Aorta (tissue), 5 donors: ENCODE measurements at regions not wholly inside any gene's neighbourhood (a gene's known extent, or its start where the extent isn't known, plus 50 kb on each side); places are given as distances from the start of the nearest gene placed in this dataset.
"Not testable (repeated sequence)": the region's sequence is repeated elsewhere in the genome, so short reads cannot be mapped to it uniquely, and the experiment has no call there.

ENCODE experiments used
- ATAC-seq: fragments of 200-7000 bp; cut with Tn5 transposase; one replicate; pipeline ENCODE4 v1.9.1; 2022; ENCODE audit warnings: moderate library complexity; ENCODE audit not compliant: low FRiP score
- DNase-seq, 2 donors: peaks; one replicate each; pipeline ENCODE4 v3.0.0-alpha.2; 2020
- H3K27ac ChIP-seq, 2 donors: one replicate each; pipeline ENCODE4 v1.5.1; 2013; ENCODE audit warnings: low read length in 2 of 2, mild to moderate bottlenecking in 2 of 2, moderate library complexity in 2 of 2, control low read depth in 1 of 2, inconsistent platforms in 1 of 2, low read depth in 1 of 2
- H3K27me3 ChIP-seq, 2 donors: one replicate each; pipeline ENCODE4 v1.6.1; 2013; ENCODE audit warnings: control low read depth in 1 of 2, low read length in 1 of 2, mild to moderate bottlenecking in 1 of 2, moderate library complexity in 1 of 2; ENCODE audit not compliant: insufficient read depth in 2 of 2, control insufficient read depth in 1 of 2
- H3K36me3 ChIP-seq, 2 donors: one replicate each; pipeline ENCODE4 v1.6.1; 2013; ENCODE audit warnings: control low read depth in 1 of 2, low read length in 1 of 2, mild to moderate bottlenecking in 1 of 2; ENCODE audit not compliant: insufficient read depth in 2 of 2, control insufficient read depth in 1 of 2
- H3K4me1 ChIP-seq, 2 donors: one replicate each; pipeline ENCODE4 v1.6.1; 2013; ENCODE audit warnings: low read length in 2 of 2, control low read depth in 1 of 2, mild to moderate bottlenecking in 1 of 2, moderate library complexity in 1 of 2; ENCODE audit not compliant: insufficient read depth in 2 of 2, control insufficient read depth in 1 of 2
- H3K4me3 ChIP-seq, 2 donors: one replicate each; pipeline ENCODE4 v1.5.1; 2013; ENCODE audit warnings: low read length in 2 of 2, control low read depth in 1 of 2, mild to moderate bottlenecking in 1 of 2
- H3K9me3 ChIP-seq: one replicate; pipeline ENCODE4 v1.6.1; 2013; ENCODE audit warnings: mild to moderate bottlenecking, low read length; ENCODE audit not compliant: control insufficient read depth
- WGBS, 2 donors: extraction: QIAGEN DNeasy Blood & Tissue Kit; methylation state at CpG; one replicate each; pipeline ENCODE4 v1.1.7; 2013; 5-methylcytosine and 5-hydroxymethylcytosine counted together
- intact Hi-C, 2 donors: fragments of 100-400 bp; cut with DNase I; formaldehyde crosslinking; loops; one replicate each; pipeline versions ENCODE4 v1.14.2 to v1.15.0; 2022
- donor health status: healthy with polysubstance abuse.
- donor health status: Bipolar disorder and iron deficiency.
- donor health status: DM: no; HTN: no; CAD: no.
- donor health status: DM: no; HTN: no; CAD: no.
- donor health status: DM: yes; HTN: yes; CAD: no.

DNA sequence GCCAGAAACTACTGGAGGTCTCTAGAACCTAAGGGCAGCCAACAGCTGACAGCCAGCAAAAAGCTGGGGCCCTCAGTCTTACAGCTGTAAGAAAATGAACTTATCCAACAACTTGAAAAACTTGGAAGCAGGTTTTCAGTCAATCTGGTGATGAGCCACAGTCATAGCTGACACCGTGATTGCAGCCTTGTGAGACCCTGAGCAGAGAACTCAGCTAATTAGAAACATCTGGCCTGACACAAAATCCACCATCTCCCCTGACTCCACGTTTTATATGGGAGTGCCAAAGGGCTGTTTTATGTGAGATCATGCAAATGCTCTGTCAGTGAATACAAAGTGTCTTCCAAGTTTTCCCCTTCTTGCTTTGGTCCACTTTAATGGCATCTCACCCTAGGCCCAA, 198.8 kb upstream of the DCAF8L1 start:
- no peaks in the 10 kb centered on the region for H3K36me3 ChIP-seq
- H3K27ac ChIP-seq, result no peak overlapping the region
- H3K27me3 ChIP-seq, result no peaks in the 10 kb centered on the region
- 23 to 39% methylated on average over 2 of the region's 2 CpGs for WGBS, 2 donors
- intact Hi-C loops, result no loop called here
- ATAC-seq (no peak), DNase-seq (no peak)
- no peaks in the 10 kb centered on the region for H3K4me1 ChIP-seq
- no peak overlapping the region for H3K4me3 ChIP-seq
- no peaks in the 10 kb centered on the region for H3K9me3 ChIP-seq

DNA sequence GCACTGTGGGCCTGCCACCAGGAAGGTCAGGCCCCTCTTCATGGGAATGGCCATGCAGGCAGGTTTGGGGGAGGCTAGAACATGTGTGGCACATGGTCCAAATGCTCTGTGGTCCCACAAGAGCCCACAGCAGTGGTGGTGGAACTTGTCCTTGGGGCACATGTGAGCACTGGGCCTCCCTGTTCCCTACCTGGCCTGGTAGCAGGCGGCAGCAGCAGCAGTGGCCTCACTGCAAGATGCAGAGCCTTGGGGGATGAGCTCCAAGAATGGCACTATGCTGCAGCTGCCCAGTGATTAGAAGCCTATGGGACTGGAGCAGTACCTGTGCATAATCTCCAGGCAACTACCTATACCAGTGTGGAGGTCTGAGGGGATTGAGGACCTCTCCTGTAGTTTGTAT, 197.0 kb upstream of the DCAF8L1 start:
- 67 to 98% methylated on average over 1 of the region's 1 CpG for WGBS, 2 donors
- Histone ChIP-seq H3K4me1 (no peaks in the 10 kb centered on the region), H3K27me3 (no peaks in the 10 kb centered on the region), H3K9me3 (no peaks in the 10 kb centered on the region), H3K4me3 (no peak overlapping the region), H3K36me3 (no peaks in the 10 kb centered on the region), H3K27ac (no peak overlapping the region)
- intact Hi-C loops, result no loop called here
- DNase-seq (peak in 1 of 2 donors; percentile 51), ATAC-seq (no peak)

DNA sequence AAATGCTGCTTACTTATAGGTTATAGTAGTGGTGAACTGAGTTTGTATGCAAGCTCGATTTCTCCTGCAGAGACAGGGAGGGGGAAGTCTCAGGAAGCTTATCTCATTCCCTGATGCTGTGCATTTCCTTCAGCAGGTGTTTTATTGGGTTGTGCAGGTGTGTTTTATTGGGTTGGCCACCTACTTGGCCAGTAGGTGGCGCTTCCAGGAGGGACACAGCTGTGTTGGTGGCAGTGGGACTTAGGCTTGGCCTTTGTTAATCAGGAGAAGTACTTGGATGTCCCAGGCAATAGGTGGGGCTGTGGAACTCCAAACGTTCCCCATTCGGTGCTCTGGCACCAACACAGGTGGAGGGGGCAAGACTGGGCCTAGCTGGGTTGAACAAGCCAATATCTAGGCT, 196.0 kb upstream of the DCAF8L1 start:
- no peaks in the 10 kb centered on the region for H3K9me3 ChIP-seq
- H3K36me3 ChIP-seq, result no peaks in the 10 kb centered on the region
- H3K4me1 ChIP-seq, result no peaks in the 10 kb centered on the region
- no peak overlapping the region for H3K27ac ChIP-seq
- no peak for DNase-seq
- H3K27me3 ChIP-seq, result no peaks in the 10 kb centered on the region
- intact Hi-C loops, result no loop called here
- H3K4me3 ChIP-seq, result no peak overlapping the region
- 26 to 58% methylated on average over 4 of the region's 4 CpGs for WGBS, 2 donors
- ATAC-seq, result no peak

DNA sequence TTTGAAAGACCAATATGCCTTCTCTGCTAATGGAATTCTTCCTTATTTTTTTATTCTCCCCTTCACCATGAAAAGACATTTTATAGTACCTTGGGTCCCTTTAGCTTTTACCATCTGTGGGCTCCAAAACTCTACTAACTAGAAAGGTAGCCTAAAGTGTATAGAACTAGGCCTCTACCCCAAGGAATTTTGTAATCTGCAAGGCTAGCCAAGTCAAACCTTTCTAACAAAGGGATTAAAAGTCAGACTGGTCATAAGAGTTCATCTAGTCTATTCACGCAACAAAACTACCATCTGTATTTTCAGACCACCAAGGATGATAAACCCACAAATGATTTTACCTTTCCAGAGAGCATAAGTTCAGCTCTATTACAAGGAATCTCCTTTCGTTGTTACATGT, 189.5 kb upstream of the DCAF8L1 start:
- H3K27me3 ChIP-seq, result no peaks in the 10 kb centered on the region
- no peaks in the 10 kb centered on the region for H3K4me1 ChIP-seq
- no peak for ATAC-seq
- intact Hi-C loops, result no loop called here
- no peak for DNase-seq
- no peak overlapping the region for H3K27ac ChIP-seq
- H3K9me3 ChIP-seq, result no peaks in the 10 kb centered on the region
- no peaks in the 10 kb centered on the region for H3K36me3 ChIP-seq
- no peak overlapping the region for H3K4me3 ChIP-seq
- 69 to 93% methylated on average over 2 of the region's 2 CpGs for WGBS, 2 donors

DNA sequence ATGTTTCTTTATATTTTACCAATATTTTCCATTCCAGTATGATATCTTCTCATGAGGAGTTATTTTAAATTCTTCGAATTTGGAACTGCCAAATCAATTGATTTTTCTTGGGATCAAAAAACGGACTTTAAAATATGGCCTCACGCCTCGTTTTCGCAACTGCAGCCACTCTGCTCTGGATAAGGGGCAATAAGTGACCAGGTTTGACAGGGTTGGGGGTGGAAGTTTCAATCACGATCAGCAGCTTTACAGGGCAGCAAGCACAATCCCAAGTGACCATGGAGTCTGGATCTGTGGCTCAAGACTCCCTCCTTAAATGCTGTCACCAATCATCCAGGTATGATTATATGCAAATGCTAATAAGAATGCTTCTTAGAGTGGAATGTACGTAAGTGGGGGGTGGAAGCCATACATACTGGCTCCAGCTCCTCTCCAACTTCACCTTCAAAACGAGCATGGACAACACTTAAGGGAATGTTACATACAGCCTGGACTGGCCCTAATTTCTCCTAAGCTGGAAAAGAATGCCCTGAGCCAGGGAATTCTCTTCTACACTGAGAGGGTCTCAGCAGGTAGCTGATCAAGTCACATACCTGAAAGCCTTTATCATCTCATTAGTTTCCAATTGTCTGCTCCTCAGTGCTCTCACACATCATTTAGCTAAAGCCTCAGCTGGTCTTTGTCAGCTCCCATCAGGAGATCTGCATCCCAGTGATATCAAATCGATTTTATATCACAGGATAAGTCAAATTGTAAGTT, 176.9 kb upstream of the DCAF8L1 start:
- Histone ChIP-seq H3K36me3 (no peaks in the 10 kb centered on the region), H3K4me1 (no peaks in the 10 kb centered on the region), H3K27me3 (no peaks in the 10 kb centered on the region), H3K9me3 (no peaks in the 10 kb centered on the region), H3K4me3 (no peak overlapping the region), H3K27ac (no peak overlapping the region)
- 56 to 78% methylated on average over 9 of the region's 9 CpGs for WGBS, 2 donors
- intact Hi-C loops, result no loop called here
- DNase-seq (no peak), ATAC-seq (no peak)

DNA sequence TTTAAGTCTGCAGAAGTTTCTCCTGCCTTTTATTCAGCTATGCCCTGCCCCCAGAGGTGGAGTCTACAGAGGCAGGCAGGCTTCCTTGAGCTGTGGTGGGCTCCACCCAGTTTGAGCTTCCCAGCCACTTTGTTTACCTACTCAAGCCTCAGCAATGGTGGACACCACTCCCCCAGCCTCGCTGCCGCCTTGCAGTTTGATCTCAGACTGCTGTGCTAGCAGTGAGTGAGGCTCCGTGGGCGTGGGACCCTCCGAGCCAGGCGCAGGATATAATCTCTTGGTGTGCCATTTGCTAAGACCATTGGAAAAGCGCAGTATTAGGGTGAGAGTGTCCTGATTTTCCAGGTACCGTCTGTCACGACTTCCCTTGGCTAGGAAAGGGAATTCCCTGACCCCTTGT, 171.0 kb upstream of the DCAF8L1 start:
- DNase-seq, H3K27me3 ChIP-seq, ATAC-seq, H3K27ac ChIP-seq, H3K4me1 ChIP-seq, H3K4me3 ChIP-seq, H3K36me3 ChIP-seq, intact Hi-C loops, H3K9me3 ChIP-seq: not testable (repeated sequence)
- WGBS, 2 donors, result 70 to 91% methylated on average over 9 of the region's 9 CpGs

DNA sequence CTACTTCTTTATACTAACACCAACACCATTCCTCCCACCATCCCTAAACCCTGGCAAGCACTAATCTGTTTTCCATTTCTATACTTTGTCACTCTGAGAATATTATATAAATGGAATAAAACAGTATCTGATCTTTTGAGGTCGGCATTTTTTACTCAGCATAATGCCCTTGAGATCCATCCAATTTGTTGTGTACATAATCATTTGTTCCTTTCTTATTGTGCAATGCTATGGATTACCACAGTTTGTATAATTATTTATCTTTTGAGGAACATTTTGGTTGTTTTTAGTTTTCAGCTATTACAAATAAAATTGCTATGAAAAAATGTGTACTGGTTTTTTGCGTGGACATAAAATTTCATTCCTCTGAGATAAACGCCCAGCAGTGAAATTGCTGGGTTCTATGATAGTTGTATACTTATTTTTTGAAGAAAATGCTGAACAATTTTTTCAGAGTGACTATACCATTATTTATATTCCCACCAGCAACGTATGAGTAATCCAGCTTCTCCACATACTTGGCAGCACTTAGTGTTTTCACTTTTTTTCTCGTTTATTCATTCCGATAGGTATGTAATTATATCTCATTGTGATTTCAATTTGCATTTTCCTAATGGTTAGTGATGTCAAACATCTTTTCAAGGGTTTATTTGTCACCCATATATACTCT, 154.3 kb upstream of the DCAF8L1 start:
- no peak overlapping the region for H3K4me3 ChIP-seq
- H3K9me3 ChIP-seq, result no peaks in the 10 kb centered on the region
- H3K27me3 ChIP-seq, result no peaks in the 10 kb centered on the region
- intact Hi-C loops, result no loop called here
- WGBS, 2 donors, result 51% methylated on average over 6 of the region's 6 CpGs
- ATAC-seq (no peak), DNase-seq (no peak)
- H3K36me3 ChIP-seq, result no peaks in the 10 kb centered on the region
- no peaks in the 10 kb centered on the region for H3K4me1 ChIP-seq
- no peak overlapping the region for H3K27ac ChIP-seq

DNA sequence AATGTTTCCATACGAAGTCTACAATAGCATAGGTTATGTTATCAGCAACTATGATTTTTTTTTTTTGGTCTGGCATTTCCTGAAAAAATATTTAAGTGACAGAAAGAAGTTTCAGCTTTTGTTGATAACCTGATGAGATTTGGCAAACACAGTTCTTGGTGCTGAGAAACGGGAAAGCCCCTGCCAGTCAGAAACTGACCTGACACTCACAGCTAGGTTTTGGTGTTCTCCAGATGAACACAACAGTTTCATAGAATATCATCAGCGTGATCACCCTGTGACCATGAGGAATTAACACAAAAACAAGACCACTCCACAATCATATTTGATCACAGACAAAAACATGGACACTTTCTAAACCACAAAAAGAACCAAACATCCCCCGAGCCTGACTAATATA, 152.5 kb upstream of the DCAF8L1 start:
- no peaks in the 10 kb centered on the region for H3K9me3 ChIP-seq
- H3K36me3 ChIP-seq, result no peaks in the 10 kb centered on the region
- no peaks in the 10 kb centered on the region for H3K4me1 ChIP-seq
- WGBS, 2 donors, result 27 to 29% methylated on average over 4 of the region's 4 CpGs
- H3K4me3 ChIP-seq, result no peak overlapping the region
- no peaks in the 10 kb centered on the region for H3K27me3 ChIP-seq
- DNase-seq (no peak), ATAC-seq (no peak)
- H3K27ac ChIP-seq, result no peak overlapping the region
- intact Hi-C loops, result no loop called here

DNA sequence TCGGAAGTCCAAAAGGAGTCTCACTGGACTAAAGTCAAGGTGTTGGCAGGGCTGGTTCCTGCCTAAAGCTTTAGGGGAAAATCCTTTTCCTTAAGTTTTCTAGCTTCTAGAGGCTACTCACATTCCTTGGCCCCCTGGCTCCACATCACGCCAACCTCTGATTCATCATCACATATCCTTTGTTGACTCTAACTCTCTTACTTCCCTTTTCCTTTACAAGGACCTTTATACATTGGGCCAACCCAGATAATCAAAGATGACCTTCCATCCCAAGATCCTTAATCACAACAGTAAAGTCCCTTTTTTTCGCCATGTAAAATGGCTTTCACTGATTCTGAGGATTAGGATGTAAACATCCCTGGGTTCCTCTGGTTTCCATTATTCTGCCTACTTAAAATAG, 146.4 kb upstream of the DCAF8L1 start:
- H3K4me1 ChIP-seq, result no peaks in the 10 kb centered on the region
- H3K27me3 ChIP-seq, result no peaks in the 10 kb centered on the region
- ATAC-seq (no peak), DNase-seq (no peak)
- intact Hi-C loops, result no loop called here
- no peaks in the 10 kb centered on the region for H3K9me3 ChIP-seq
- H3K4me3 ChIP-seq, result no peak overlapping the region
- 54 to 72% methylated on average over 3 of the region's 3 CpGs for WGBS, 2 donors
- no peaks in the 10 kb centered on the region for H3K36me3 ChIP-seq
- no peak overlapping the region for H3K27ac ChIP-seq
